EH (cell line): ENCODE measurements at regions not wholly inside any gene's neighbourhood (a gene's known extent, or its start where the extent isn't known, plus 50 kb on each side); places are given as distances from the start of the nearest gene placed in this dataset.
"Not testable (repeated sequence)": the region's sequence is repeated elsewhere in the genome, so short reads cannot be mapped to it uniquely, and the experiment has no call there.

Source experiments
- DNase-seq: peaks from one replicate; pipeline ENCODE4 v3.0.0-alpha.2; 2015; ENCODE audit warnings: low read depth

- peak; percentile 69 for DNase-seq
These were observed 122.1 kb upstream of the DAPK1 start for GRCh38 chr9:87375397-87376073.

GRCh38 chr9:87378676-87379075 is 119.0 kb upstream of the DAPK1 start:
- DNase-seq = no peak

- DNase-seq = no peak
These were observed 118.4 kb upstream of the DAPK1 start for GRCh38 chr9:87379300-87379699.

GRCh38 chr9:87381050-87381711 is 116.5 kb upstream of the DAPK1 start:
- DNase-seq = peak; percentile 82

- peak; percentile 46 for DNase-seq
These were observed 115.9 kb upstream of the DAPK1 start for GRCh38 chr9:87381746-87382145.

GRCh38 chr9:87382900-87383299 is 114.8 kb upstream of the DAPK1 start:
- peak; percentile 57 for DNase-seq

GRCh38 chr9:87383344-87384150 is 114.1 kb upstream of the DAPK1 start:
- DNase-seq = no peak

- no peak for DNase-seq
These were observed 111.1 kb upstream of the DAPK1 start for GRCh38 chr9:87386490-87387025.

- peak; percentile 13 for DNase-seq
These were observed 110.2 kb upstream of the DAPK1 start for GRCh38 chr9:87387351-87388011.

GRCh38 chr9:87388708-87389107 is 109.0 kb upstream of the DAPK1 start:
- DNase-seq = not testable (repeated sequence)

- DNase-seq = peak; percentile 12
These were observed 107.7 kb upstream of the DAPK1 start for GRCh38 chr9:87389936-87390335.

GRCh38 chr9:87390361-87390760 is 107.3 kb upstream of the DAPK1 start:
- no peak for DNase-seq

- DNase-seq = no peak
These were observed 105.6 kb upstream of the DAPK1 start for GRCh38 chr9:87392086-87392485.

GRCh38 chr9:87393706-87394230 is 103.9 kb upstream of the DAPK1 start:
- DNase-seq = no peak

- no peak for DNase-seq
These were observed 101.7 kb upstream of the DAPK1 start for GRCh38 chr9:87395804-87396479.

- no peak for DNase-seq
These were observed 96.0 kb upstream of the DAPK1 start for GRCh38 chr9:87401681-87402080.

- DNase-seq = no peak
These were observed 95.1 kb upstream of the DAPK1 start for GRCh38 chr9:87402537-87402936.

GRCh38 chr9:87405677-87406542 is 91.8 kb upstream of the DAPK1 start:
- no peak for DNase-seq

- no peak for DNase-seq
These were observed 91.0 kb upstream of the DAPK1 start for GRCh38 chr9:87406543-87407166.
